EH (cell line): ENCODE measurements at regions not wholly inside any gene's neighbourhood (a gene's known extent, or its start where the extent isn't known, plus 50 kb on each side); places are given as distances from the start of the nearest gene placed in this dataset.

Experiments used
- DNase-seq: peaks from one replicate; pipeline ENCODE4 v3.0.0-alpha.2; 2015; ENCODE audit warnings: low read depth

- no peak for DNase-seq
Measured at GRCh38 chr13:27673911-27674310, 52.2 kb downstream of the POLR1D start.

GRCh38 chr13:27678306-27679040, 56.8 kb downstream of the POLR1D start:
- DNase-seq, result no peak

GRCh38 chr13:27679396-27679795, 57.7 kb downstream of the POLR1D start:
- DNase-seq, result no peak

GRCh38 chr13:27679896-27680295, 58.2 kb downstream of the POLR1D start:
- DNase-seq, result no peak

GRCh38 chr13:27680465-27680864, 58.8 kb downstream of the POLR1D start:
- DNase-seq, result no peak

GRCh38 chr13:27691207-27691606, 69.5 kb downstream of the POLR1D start:
- DNase-seq, result no peak

GRCh38 chr13:27696731-27697130, 75.0 kb downstream of the POLR1D start:
- DNase-seq, result no peak

- DNase-seq, result no peak
Measured at GRCh38 chr13:27699952-27700351, 78.3 kb downstream of the POLR1D start.

GRCh38 chr13:27704681-27705080, 83.0 kb downstream of the POLR1D start:
- DNase-seq, result no peak

GRCh38 chr13:27708325-27708724, 84.0 kb upstream of the GSX1 start:
- no peak for DNase-seq

GRCh38 chr13:27709779-27710178, 82.5 kb upstream of the GSX1 start:
- no peak for DNase-seq

GRCh38 chr13:27712421-27712820, 79.9 kb upstream of the GSX1 start:
- peak; percentile 15 for DNase-seq

- DNase-seq, result no peak
Measured at GRCh38 chr13:27713767-27714166, 78.5 kb upstream of the GSX1 start.

GRCh38 chr13:27721681-27722080, 70.6 kb upstream of the GSX1 start:
- DNase-seq, result no peak

GRCh38 chr13:27728271-27728670, 64.0 kb upstream of the GSX1 start:
- DNase-seq, result no peak

GRCh38 chr13:27730191-27730590, 62.1 kb upstream of the GSX1 start:
- DNase-seq, result no peak
